Stimulated activated naive B cell treated with anti-CD40 and anti-IgM and Interleukin-4, amounts not matched to agents 10 μg/mL and 1 μg/mL and 100 μg/mL, for 72 hours (primary cell): ENCODE measurements at regions not wholly inside any gene's neighbourhood (a gene's known extent, or its start where the extent isn't known, plus 50 kb on each side); places are given as distances from the start of the nearest gene placed in this dataset.

Experiments
- ATAC-seq, 2 donors: fragments of 150-1000 bp; cut with Tn5 transposase; replicated peaks; 2 replicates each; pipeline ENCODE4 v1.10.0; 2021; ENCODE audit warnings: moderate library complexity in 1 of 2
- DNase-seq: peaks from one replicate; pipeline ENCODE4 v3.0.0; 2021
- H3K27ac Mint-ChIP-seq: one replicate; pipeline ENCODE4 v1.8.0; 2022; ENCODE audit warnings: mild to moderate bottlenecking, mixed read lengths
- H3K27me3 Mint-ChIP-seq, 2 donors: one replicate each; pipeline ENCODE4 v1.8.0; 2022; ENCODE audit warnings: mixed read lengths in 2 of 2
- H3K36me3 Mint-ChIP-seq, 2 donors: one replicate each; pipeline ENCODE4 v1.8.0; 2022; ENCODE audit warnings: mixed read lengths in 2 of 2, mild to moderate bottlenecking in 1 of 2
- H3K4me1 Mint-ChIP-seq, 2 donors: one replicate each; pipeline ENCODE4 v1.8.0; 2022; ENCODE audit warnings: mixed read lengths in 2 of 2, mild to moderate bottlenecking in 1 of 2
- H3K4me3 Mint-ChIP-seq, 2 donors: one replicate each; pipeline ENCODE4 v1.8.0; 2022; ENCODE audit warnings: mild to moderate bottlenecking in 2 of 2, mixed read lengths in 2 of 2, moderate library complexity in 1 of 2
- H3K9me3 Mint-ChIP-seq, 2 donors: one replicate each; pipeline ENCODE4 v1.8.0; 2022; ENCODE audit warnings: mixed read lengths in 2 of 2, mild to moderate bottlenecking in 1 of 2

DNA sequence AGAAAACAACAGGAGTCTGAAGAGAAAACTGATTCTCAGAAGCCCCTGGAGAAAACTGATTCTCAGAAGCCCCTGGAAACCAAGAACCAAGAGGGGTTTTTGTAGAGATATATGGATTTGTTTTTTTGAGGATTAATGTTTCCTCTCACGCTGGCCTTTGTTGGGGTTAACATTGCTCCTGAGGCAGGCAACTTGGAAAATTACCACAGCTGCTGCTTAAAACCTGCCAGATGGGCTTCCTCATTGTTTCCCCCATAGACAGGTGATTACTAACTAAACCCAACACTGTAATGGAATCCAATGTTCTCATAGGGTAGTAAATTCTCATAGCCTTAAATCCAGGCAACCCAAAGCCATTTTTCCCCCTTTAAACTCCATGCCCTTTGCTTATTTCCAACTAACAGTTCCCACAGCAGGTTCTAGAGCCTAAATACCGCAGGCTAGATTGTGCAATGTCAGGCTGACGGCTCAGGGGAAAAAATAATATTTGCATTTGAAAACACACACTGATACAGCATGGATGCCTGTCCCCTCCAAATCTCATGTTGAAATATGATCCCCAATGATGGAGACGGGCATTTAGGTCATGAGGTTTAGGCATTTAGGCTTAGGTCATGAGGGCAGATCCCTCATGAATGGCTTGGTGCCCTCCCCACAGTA is 272.3 kb upstream of the PKDCC start:
- Mint-ChIP-seq H3K27ac (no peak overlapping the region), H3K4me3 (no peak overlapping the region), H3K9me3 (peaks cover 2 to 4% of the 10 kb centered on the region in 2 donors), H3K4me1 (peaks cover 0 to 7% of the 10 kb centered on the region in 2 donors), H3K27me3 (peaks cover 3 to 13% of the 10 kb centered on the region in 2 donors), H3K36me3 (no peaks in the 10 kb centered on the region)
- DNase-seq (no peak), ATAC-seq (no peak)

GRCh38 chr2:41779888-41780287 is 267.9 kb upstream of the PKDCC start:
- no peak for DNase-seq
- Mint-ChIP-seq H3K9me3 (peaks cover 2 to 4% of the 10 kb centered on the region in 2 donors), H3K4me3 (no peak overlapping the region), H3K36me3 (no peaks in the 10 kb centered on the region), H3K4me1 (peaks cover 0 to 7% of the 10 kb centered on the region in 2 donors), H3K27me3 (peaks cover 0 to 6% of the 10 kb centered on the region in 2 donors), H3K27ac (no peak overlapping the region)
- no peak for ATAC-seq

DNA sequence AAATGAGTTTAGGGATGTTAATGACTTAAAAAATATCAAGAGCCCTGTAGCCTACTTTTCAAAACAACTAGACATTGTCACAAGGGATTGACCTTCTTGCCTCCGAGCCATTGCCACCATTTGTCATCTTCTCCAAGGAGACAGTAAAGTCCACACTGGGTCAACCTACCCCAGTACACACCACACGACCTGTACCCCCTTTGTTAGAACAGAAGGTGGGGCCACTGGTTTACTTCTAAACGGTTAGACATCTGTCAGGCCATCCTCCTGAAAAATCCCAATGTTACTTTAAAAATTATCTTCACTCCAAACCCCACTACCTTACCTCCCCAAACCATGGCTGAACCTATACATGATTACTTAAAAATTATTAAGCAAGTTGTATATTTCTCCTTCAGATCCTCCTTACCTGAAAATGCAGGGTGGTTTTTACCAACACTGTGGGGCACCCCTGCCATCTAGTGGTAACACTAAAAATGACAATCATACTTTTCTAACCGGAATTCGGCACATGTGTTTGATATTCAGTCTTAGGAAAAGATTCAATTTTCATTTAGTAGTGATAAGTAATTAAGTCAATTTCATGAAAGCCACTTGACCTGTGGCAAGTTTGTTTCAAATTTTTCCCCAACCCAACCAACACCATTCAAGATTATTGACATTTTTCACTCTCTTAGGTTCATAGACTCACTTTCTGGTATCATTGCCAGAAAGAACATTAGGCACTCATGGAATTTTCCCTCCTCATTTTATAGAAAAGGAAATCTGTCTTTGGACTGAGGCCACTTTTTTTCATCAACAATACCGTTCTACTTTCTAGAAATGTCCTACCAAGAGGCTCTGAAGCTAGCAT is 265.3 kb upstream of the PKDCC start:
- DNase-seq, result peak; percentile 5
- Mint-ChIP-seq H3K27ac (no peak overlapping the region), H3K9me3 (no peaks in the 10 kb centered on the region), H3K4me3 (no peak overlapping the region), H3K27me3 (peaks cover 11 to 13% of the 10 kb centered on the region in 2 donors), H3K36me3 (no peaks in the 10 kb centered on the region), H3K4me1 (peaks cover 0 to 5% of the 10 kb centered on the region in 2 donors)
- ATAC-seq, result peak; percentile 33 to 36

GRCh38 chr2:41784496-41784895 is 263.3 kb upstream of the PKDCC start:
- Mint-ChIP-seq H3K9me3 (no peaks in the 10 kb centered on the region), H3K27me3 (peaks cover 7 to 13% of the 10 kb centered on the region in 2 donors), H3K27ac (no peak overlapping the region), H3K4me1 (no peaks in the 10 kb centered on the region), H3K36me3 (no peaks in the 10 kb centered on the region), H3K4me3 (no peak overlapping the region)
- no peak for ATAC-seq
- DNase-seq, result no peak

DNA sequence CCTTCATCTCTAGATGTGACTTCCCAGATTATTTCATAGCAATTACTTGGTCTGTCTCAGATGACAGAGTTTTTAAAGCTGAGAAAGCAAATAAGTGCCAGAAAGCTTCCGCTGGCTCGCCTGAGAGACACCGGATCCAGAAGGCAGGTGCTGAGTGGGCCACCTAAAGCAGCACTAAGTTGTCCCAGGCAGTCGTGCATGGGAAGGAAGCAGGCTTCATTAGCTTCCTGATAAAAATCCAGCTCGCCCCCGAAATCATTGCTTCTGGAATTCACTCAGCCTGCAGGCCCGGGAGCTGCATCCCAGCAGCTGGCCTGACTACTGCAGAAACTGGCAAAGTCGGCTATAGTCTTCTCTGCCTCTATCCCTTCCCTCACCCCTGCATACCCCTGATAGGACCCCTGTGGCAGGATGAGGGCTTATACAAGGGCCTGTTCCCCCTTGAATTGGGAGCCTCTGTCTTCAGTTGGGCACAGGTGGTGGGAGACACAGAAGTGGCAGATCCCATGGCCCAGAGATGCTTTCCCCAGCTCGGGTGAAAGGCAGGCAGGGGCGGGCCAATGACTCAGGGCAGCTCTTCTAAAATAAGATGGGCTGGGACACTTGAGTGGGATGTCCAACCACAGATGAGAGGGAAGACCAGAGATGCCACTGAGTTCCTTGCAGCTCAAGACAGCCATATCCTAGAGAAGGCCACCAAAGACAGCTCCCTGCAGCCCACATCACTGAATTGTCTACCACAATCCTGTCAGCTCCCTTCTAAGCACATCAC is 262.4 kb upstream of the PKDCC start:
- H3K27ac Mint-ChIP-seq, result no peak overlapping the region
- no peak for ATAC-seq
- H3K36me3 Mint-ChIP-seq, result no peaks in the 10 kb centered on the region
- DNase-seq, result no peak
- peaks cover 7 to 13% of the 10 kb centered on the region in 2 donors for H3K27me3 Mint-ChIP-seq
- no peak overlapping the region for H3K4me3 Mint-ChIP-seq
- no peaks in the 10 kb centered on the region for H3K9me3 Mint-ChIP-seq
- no peaks in the 10 kb centered on the region for H3K4me1 Mint-ChIP-seq

- ATAC-seq (peak; percentile 58 to 70), DNase-seq (no peak)
- Mint-ChIP-seq H3K4me1 (no peaks in the 10 kb centered on the region), H3K9me3 (peaks cover 0 to 3% of the 10 kb centered on the region in 2 donors), H3K4me3 (no peak overlapping the region), H3K36me3 (no peaks in the 10 kb centered on the region), H3K27me3 (peaks cover 10 to 12% of the 10 kb centered on the region in 2 donors), H3K27ac (no peak overlapping the region)
These were observed 256.3 kb upstream of the PKDCC start for GRCh38 chr2:41791523-41791922.

DNA sequence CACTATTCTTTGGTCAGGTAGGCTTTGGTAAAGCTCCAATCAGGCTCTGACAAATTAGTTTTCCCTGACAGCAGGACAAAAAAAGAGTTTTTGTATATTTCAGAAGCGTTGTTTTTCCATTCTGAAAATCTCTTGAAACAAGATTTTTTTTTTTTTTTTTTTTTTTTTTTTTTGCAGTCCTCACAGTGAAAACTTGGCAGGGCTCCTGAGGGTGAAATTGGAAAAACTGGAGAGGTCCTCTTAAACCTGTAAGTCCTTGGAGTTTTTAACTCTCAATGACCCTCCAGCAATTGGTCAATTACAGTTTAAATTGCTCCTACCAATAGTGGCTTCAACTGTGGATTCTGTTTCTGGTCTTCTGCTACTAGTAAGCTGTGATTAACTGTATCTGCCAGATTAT is 244.5 kb upstream of the PKDCC start:
- no peak for DNase-seq
- Mint-ChIP-seq H3K4me3 (no peak overlapping the region), H3K9me3 (peaks cover 9 to 14% of the 10 kb centered on the region in 2 donors), H3K36me3 (no peaks in the 10 kb centered on the region), H3K27me3 (peaks cover 33 to 41% of the 10 kb centered on the region in 2 donors), H3K4me1 (no peaks in the 10 kb centered on the region), H3K27ac (no peak overlapping the region)
- ATAC-seq, result no peak

DNA sequence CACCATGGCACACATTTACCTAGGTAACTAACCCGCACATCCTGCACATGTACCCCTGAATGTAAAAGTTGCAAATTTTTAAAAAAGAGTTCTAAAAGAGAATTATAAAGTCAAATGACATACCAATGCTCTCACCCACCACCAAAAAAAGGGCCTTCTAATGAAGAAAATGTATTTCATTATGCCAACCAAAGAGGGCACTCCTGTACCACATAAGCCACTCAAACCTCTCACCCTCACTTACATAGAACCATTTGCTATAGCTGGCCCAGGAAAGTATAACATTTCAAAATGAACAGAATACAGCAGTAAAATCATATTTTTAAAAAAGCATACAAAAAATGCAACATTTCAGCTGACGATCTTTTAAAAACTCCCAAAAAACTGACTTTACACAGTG is 241.5 kb upstream of the PKDCC start:
- H3K4me3 Mint-ChIP-seq, result no peak overlapping the region
- no peak for ATAC-seq
- no peaks in the 10 kb centered on the region for H3K4me1 Mint-ChIP-seq
- no peak for DNase-seq
- H3K27me3 Mint-ChIP-seq, result peaks cover 46 to 58% of the 10 kb centered on the region in 2 donors
- no peaks in the 10 kb centered on the region for H3K36me3 Mint-ChIP-seq
- no peak overlapping the region for H3K27ac Mint-ChIP-seq
- H3K9me3 Mint-ChIP-seq, result peaks cover 4 to 11% of the 10 kb centered on the region in 2 donors

- Mint-ChIP-seq H3K27me3 (peaks cover 27 to 31% of the 10 kb centered on the region in 2 donors), H3K36me3 (peaks cover 0 to 2% of the 10 kb centered on the region in 2 donors)
- no peak for ATAC-seq
These were observed 226.7 kb upstream of the PKDCC start for GRCh38 chr2:41821167-41821566.

GRCh38 chr2:41826921-41827320 is 220.9 kb upstream of the PKDCC start:
- no peaks in the 10 kb centered on the region for H3K4me1 Mint-ChIP-seq
- H3K27me3 Mint-ChIP-seq, result peaks cover 17 to 25% of the 10 kb centered on the region in 2 donors
- no peak for ATAC-seq

More at GRCh38 chr2:41821167-41821566, 226.7 kb upstream of the PKDCC start:
- H3K9me3 Mint-ChIP-seq, result peaks cover 9 to 15% of the 10 kb centered on the region in 2 donors
- no peak overlapping the region for H3K27ac Mint-ChIP-seq
- no peaks in the 10 kb centered on the region for H3K4me1 Mint-ChIP-seq
- no peak for DNase-seq
- H3K4me3 Mint-ChIP-seq, result no peak overlapping the region

DNA sequence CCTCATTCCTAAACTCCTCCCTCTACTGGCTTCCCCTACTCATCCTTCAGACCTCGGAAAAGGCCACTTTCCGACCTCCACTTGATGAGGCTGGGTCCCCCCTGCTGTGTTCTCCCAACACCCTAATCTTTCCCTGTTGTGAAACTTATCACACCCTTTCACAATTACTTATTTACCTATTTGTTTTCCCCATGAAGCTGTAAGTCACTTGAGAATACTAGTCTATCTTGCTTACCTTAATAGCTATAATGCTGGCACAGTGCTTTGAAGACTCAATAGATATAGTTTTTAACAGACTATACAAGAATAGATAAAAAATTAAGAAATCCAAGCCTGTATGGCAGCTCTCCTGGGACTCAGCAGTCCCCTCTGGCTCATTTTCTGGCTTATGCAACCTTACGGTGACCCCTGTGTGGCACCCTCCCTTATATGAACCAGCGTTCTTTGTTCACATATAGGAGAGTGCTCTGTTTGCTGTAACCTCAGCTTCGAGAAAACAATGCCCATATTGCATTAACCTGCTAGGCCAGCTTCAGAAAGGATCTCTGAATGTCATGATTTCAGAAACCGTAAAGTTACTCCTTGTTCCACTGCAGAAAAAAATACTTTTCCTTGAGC is 220.4 kb upstream of the PKDCC start:
- ATAC-seq (no peak), DNase-seq (no peak)
- Mint-ChIP-seq H3K4me3 (no peak overlapping the region), H3K27me3 (peaks cover 14 to 22% of the 10 kb centered on the region in 2 donors), H3K4me1 (peaks cover 0 to 3% of the 10 kb centered on the region in 2 donors), H3K27ac (no peak overlapping the region), H3K9me3 (no peaks in the 10 kb centered on the region), H3K36me3 (no peaks in the 10 kb centered on the region)

More at GRCh38 chr2:41826921-41827320, 220.9 kb upstream of the PKDCC start:
- H3K36me3 Mint-ChIP-seq, result no peaks in the 10 kb centered on the region
- no peaks in the 10 kb centered on the region for H3K9me3 Mint-ChIP-seq
- DNase-seq, result no peak
- no peak overlapping the region for H3K27ac Mint-ChIP-seq
- no peak overlapping the region for H3K4me3 Mint-ChIP-seq

GRCh38 chr2:41828052-41828643 is 219.7 kb upstream of the PKDCC start:
- Mint-ChIP-seq H3K4me1 (peaks cover 0 to 3% of the 10 kb centered on the region in 2 donors), H3K4me3 (no peak overlapping the region), H3K36me3 (no peaks in the 10 kb centered on the region), H3K27me3 (peaks cover 19 to 27% of the 10 kb centered on the region in 2 donors), H3K9me3 (no peaks in the 10 kb centered on the region), H3K27ac (no peak overlapping the region)
- DNase-seq, result no peak
- ATAC-seq, result no peak

DNA sequence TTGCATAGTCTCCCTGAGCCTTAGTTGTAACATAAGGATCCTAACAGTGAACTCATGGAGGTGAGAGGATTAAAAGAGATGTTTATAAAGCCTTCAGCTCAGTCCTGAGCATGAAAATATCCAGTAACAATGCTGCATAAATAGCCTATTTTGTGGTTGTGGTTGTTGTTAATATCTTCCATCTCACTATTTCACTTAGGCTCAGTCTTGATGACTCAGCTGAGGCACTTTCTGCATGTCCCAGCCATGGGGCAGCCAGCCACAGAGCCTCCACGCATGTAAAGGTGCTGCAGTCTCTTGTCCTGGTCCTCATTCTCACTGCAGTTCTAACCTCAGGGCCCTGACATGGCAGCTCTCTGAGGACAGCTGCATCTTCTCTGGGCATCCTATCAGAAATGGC is 218.8 kb upstream of the PKDCC start:
- H3K4me3 Mint-ChIP-seq, result no peak overlapping the region
- peaks cover 22 to 31% of the 10 kb centered on the region in 2 donors for H3K27me3 Mint-ChIP-seq
- H3K27ac Mint-ChIP-seq, result no peak overlapping the region
- H3K4me1 Mint-ChIP-seq, result peaks cover 0 to 3% of the 10 kb centered on the region in 2 donors
- ATAC-seq, result no peak
- no peaks in the 10 kb centered on the region for H3K36me3 Mint-ChIP-seq
- H3K9me3 Mint-ChIP-seq, result no peaks in the 10 kb centered on the region
- DNase-seq, result no peak
